ENCODE measurements at regions not wholly inside any gene's neighbourhood (a gene's known extent, or its start where the extent isn't known, plus 50 kb on each side); places are given as distances from the start of the nearest gene placed in this dataset.

DNA sequence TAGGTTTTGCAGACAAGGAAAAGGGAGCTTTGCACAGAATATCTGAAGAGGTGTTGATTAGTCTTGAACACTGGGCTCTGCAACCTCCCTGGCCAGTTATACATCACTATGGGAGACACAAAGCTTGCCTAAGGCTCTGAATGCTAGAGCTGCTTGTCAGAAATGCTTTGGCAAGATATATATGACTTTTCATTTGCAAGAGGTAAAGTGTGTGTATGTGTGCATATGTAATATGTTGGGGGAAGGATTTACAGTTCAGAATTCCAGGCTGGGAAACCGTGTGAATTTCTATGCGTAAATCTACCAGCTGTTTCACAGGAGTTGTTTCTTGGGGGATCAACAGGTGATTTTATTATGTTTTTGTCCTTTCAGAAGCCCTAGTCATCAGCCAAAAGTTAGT, 350.9 kb downstream of the TMEM114 start:
- Mint-ChIP-seq H3K4me1 (no peaks in the 10 kb centered on the region), H3K9me3 (no peaks in the 10 kb centered on the region), H3K27me3 (ENCODE audit: insufficient read depth, low read depth, poor library complexity) (peaks cover 5% of the 10 kb centered on the region), H3K36me3 (ENCODE audit: low read depth) (no peaks in the 10 kb centered on the region), H3K27ac (no peak overlapping the region), H3K4me3 (no peak overlapping the region)
- H4K20me1 ChIP-seq (replicated peaks; ENCODE audit: insufficient read depth) = no peaks in the 10 kb centered on the region
- no peak overlapping the region for H3K4me2 ChIP-seq
- no peaks in the 10 kb centered on the region for H3K79me2 ChIP-seq (replicated peaks; ENCODE audit: insufficient read depth)
- no peak overlapping the region for H2AFZ ChIP-seq
- ATAC-seq (no peak), DNase-seq (ENCODE audit: low spot score) (no peak)
- no peak overlapping the region for H3K4me3 ChIP-seq
- no peaks in the 10 kb centered on the region for H3K4me1 ChIP-seq (ENCODE audit: insufficient read depth)
- no peak for TF ChIP-seq REST (IDR thresholded peaks at IDR 0.05; ENCODE audit: unreplicated experiment)
- no peak for TF ChIP-seq ZNF331 (CRISPR knock-in tag; IDR thresholded peaks at IDR 0.05; ENCODE audit: low read depth)
- no peak for TF ChIP-seq EZH2phosphoT487 (IDR thresholded peaks at IDR 0.05; ENCODE audit: unreplicated experiment)
- TF ChIP-seq, protein P1, sequence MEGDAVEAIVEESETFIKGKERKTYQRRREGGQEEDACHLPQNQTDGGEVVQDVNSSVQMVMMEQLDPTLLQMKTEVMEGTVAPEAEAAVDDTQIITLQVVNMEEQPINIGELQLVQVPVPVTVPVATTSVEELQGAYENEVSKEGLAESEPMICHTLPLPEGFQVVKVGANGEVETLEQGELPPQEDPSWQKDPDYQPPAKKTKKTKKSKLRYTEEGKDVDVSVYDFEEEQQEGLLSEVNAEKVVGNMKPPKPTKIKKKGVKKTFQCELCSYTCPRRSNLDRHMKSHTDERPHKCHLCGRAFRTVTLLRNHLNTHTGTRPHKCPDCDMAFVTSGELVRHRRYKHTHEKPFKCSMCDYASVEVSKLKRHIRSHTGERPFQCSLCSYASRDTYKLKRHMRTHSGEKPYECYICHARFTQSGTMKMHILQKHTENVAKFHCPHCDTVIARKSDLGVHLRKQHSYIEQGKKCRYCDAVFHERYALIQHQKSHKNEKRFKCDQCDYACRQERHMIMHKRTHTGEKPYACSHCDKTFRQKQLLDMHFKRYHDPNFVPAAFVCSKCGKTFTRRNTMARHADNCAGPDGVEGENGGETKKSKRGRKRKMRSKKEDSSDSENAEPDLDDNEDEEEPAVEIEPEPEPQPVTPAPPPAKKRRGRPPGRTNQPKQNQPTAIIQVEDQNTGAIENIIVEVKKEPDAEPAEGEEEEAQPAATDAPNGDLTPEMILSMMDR (conservative IDR thresholded peaks at IDR 0.05; ENCODE audit: low read depth in 2 of 2) = no peak
- TF ChIP-seq JUNB (IDR thresholded peaks at IDR 0.05; ENCODE audit: unreplicated experiment) = no peak
- no peak for TF ChIP-seq EZH2 (IDR thresholded peaks at IDR 0.05; ENCODE audit: low read depth, unreplicated experiment)
- TF ChIP-seq ZNF114 (CRISPR knock-in tag; IDR thresholded peaks at IDR 0.05) = no peak
- no peak for TF ChIP-seq POLR2AphosphoS5 (IDR thresholded peaks at IDR 0.05; ENCODE audit: low read depth)
- no peaks in the 10 kb centered on the region for H3F3A ChIP-seq (replicated peaks; ENCODE audit: low read depth)
- H3K36me3 ChIP-seq (ENCODE audit: insufficient read depth) = no peaks in the 10 kb centered on the region; the same call in 1 of the 2 replicates
- H3K27ac ChIP-seq (ENCODE audit: low read depth) = no peak overlapping the region
- H3K27me3 ChIP-seq (ENCODE audit: insufficient read depth) = no peaks in the 10 kb centered on the region
- H3K9me2 ChIP-seq (ENCODE audit: insufficient read depth) = no peaks in the 10 kb centered on the region

DNA sequence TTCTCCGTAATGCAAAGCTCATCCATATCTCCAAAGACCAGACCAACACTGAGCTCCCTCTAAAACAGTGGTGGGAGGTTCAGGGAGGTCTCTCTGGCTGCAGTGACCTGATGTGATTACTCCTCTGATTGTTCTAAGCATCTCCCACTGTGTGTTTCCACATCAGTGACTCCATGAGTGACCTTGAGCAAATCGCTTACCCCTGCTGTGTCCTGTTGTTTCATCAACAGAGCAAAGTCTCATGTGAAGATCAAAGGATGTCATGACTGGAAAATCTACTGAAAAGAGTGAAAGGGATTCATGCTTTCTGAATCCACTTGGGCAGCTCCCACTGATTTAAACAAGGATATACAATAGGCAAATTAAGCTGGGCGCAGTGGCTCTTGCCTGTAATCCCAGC, 352.9 kb downstream of the TMEM114 start:
- H3K27me3 Mint-ChIP-seq (ENCODE audit: insufficient read depth, low read depth, poor library complexity) = peaks cover 1% of the 10 kb centered on the region
- H3K4me1 Mint-ChIP-seq = no peaks in the 10 kb centered on the region; the same call in 2 of the 3 replicates
- no peak overlapping the region for H3K27ac Mint-ChIP-seq
- H3K4me2 ChIP-seq = no peak overlapping the region
- ATAC-seq (no peak), DNase-seq (ENCODE audit: low spot score) (no peak)
- H3K36me3 Mint-ChIP-seq (ENCODE audit: low read depth) = no peaks in the 10 kb centered on the region
- no peaks in the 10 kb centered on the region for H3K9me2 ChIP-seq (ENCODE audit: insufficient read depth)
- no peaks in the 10 kb centered on the region for H3K79me2 ChIP-seq (replicated peaks; ENCODE audit: insufficient read depth)
- H4K20me1 ChIP-seq (replicated peaks; ENCODE audit: insufficient read depth) = no peaks in the 10 kb centered on the region
- no peaks in the 10 kb centered on the region for H3K27me3 ChIP-seq (ENCODE audit: insufficient read depth)
- H3K4me3 ChIP-seq = no peak overlapping the region
- H3K4me3 Mint-ChIP-seq = no peak overlapping the region
- H3K9me3 Mint-ChIP-seq = no peaks in the 10 kb centered on the region
- no peak overlapping the region for H3K27ac ChIP-seq (ENCODE audit: low read depth)
- no peaks in the 10 kb centered on the region for H3K4me1 ChIP-seq (ENCODE audit: insufficient read depth)
- H3F3A ChIP-seq (replicated peaks; ENCODE audit: low read depth) = no peaks in the 10 kb centered on the region
- no peaks in the 10 kb centered on the region; the same call in 1 of the 2 replicates for H3K36me3 ChIP-seq (ENCODE audit: insufficient read depth)
- no peak overlapping the region for H2AFZ ChIP-seq
- TF ChIP-seq EZH2 (IDR thresholded peaks at IDR 0.05; ENCODE audit: low read depth, unreplicated experiment) = no peak
- TF ChIP-seq STAT1 (IDR thresholded peaks at IDR 0.05; ENCODE audit: unreplicated experiment) = no peak
- no peak for TF ChIP-seq JUNB (IDR thresholded peaks at IDR 0.05; ENCODE audit: unreplicated experiment)
- no peak for TF ChIP-seq ZNF462 (CRISPR knock-in tag; IDR thresholded peaks at IDR 0.05)
- no peak for TF ChIP-seq ZNF331 (CRISPR knock-in tag; IDR thresholded peaks at IDR 0.05; ENCODE audit: low read depth)
- no peak for TF ChIP-seq ZNF114 (CRISPR knock-in tag; IDR thresholded peaks at IDR 0.05)
- no peak for TF ChIP-seq NANOG (IDR thresholded peaks at IDR 0.05; ENCODE audit: borderline replicate concordance)

Measured in GM23338 (cell line).